HG03571 (cell line): ENCODE measurements at regions not wholly inside any gene's neighbourhood (a gene's known extent, or its start where the extent isn't known, plus 50 kb on each side); places are given as distances from the start of the nearest gene placed in this dataset.

Experiments used
- ATAC-seq: cut with Tn5 transposase; IDR thresholded peaks from one replicate; pipeline ENCODE4 v1.9.1; 2021; ENCODE audit not compliant: unreplicated experiment

DNA sequence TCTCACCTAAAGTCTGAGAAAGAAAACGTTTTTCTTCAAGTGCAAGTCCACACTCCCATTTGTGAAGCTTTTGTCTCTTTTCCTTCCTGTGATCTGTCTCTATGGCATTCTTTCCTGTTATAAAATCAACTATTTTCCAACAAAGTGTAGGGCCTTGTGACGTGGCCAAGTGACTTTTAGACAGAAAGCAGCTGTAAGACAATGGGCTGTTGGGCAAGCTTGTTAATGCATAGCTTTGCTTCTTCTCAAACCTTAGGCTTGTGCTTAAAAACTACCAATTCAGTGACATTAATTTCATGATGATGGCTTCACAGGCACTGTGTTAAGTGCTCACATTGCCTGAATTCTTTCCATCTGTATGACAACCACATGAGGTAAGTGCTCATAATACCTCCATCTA is 83.5 kb downstream of the VCY1B start:
- ATAC-seq, result no peak

DNA sequence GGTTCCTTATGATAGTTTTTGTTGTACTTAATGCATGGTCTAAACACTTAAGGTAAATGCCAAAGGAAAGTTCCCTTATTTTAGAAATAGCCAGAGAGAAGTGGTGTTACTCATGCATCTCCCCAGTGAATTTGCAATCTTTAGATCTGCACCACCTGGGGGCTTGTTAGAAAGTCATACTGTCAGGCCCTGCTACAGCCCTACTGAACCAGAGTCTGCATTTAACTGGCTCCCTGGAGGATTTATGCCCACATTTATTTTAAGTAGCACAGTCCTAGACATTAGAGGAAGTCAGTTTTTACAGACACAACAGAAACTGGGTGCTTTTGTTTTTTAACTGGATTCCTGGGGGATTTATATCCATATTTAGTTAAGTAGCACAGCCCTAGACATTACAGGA is 89.6 kb downstream of the VCY1B start:
- ATAC-seq, result no peak

DNA sequence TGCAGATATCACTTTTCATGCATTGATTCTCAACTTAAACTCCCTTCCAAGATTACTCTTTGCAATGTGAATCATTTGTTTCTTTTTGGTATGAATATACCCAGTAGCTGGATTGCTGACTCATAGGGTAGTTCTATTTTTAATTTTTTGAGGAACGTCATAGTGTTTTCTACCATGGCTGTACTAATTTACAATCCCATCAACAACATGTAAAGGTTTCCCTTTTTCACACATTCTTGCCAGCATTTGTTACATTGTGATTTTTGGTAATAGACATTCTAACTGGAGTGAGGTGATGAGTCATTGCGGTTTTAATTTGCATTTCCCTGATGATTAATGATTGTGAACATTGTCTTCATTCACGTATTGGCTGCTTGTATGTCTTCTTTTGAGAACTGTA is 126.7 kb downstream of the VCY1B start:
- no peak for ATAC-seq

DNA sequence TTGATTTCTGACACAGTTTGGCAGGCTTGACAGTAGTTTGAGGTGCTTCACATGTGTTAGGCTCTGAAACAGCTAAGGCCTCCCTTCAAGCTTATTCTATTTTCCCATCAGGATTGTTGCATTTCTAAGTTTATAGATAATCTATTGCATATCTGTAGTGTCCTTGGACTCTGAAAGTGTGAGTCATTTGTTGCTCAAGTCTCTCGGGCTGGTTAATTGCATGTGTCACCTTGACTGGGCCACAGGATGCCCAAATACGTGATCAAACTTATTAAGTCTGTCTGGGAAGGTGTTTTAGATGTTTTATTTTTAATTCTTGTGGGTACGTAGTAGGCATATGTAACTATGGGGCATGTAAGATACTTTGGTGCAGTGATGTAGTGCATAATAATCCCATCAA is 166.0 kb downstream of the VCY1B start:
- no peak for ATAC-seq

DNA sequence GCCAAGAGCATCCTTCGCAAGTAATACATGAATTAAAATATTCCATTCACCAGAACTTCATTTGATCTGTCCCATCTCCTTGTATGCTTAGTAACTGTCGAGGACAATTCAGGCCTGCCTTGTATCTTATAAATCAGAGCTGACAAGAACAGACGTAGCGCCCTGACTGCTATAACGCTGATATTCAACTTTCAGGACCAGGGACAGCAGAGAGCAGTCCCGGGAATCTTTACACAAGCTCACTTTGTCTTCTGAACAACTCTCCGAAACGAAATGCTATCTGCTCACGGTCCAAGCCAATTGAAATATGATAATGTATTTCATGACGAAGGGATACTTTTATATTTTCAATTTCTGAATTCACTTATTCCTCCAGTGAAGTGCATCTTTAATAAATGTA is 175.7 kb downstream of the VCY1B start:
- no peak for ATAC-seq

DNA sequence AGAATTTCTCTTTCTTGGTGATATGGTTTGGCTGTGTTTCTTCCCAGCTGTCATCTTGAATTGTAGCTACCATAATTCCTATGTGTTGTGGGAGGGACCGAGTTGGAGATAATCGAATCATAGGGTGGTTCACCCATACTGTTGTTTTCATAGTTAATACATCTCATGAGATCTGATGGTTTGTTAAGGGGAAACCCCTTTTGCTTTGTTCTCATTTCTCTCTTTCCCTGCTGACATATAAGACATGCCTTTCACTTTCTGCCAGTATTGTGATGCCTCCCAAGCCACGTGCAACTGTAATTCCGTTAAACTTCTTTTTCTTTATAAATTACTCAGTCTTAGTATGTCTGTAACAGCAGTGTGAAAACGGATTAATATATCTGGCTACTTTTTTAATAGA is 179.0 kb downstream of the VCY1B start:
- no peak for ATAC-seq

DNA sequence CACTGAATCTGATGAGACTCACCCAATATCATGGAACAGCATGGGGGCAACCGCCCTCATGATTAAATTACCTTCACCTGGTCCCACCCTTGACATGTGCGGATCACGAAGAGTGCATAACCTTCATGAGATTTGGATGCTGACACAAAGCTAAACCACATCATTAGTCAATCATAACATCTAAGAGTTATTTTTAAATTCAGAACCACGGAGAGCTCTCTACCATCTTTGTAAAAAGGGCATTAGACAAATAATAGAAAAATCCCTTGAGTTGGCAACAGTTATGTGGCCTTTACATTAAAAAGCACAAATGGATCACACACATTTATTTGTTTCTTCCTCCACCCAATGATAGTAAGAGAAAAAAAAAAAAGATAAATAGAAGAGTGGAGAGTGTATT is 182.2 kb downstream of the VCY1B start:
- ATAC-seq, result no peak

DNA sequence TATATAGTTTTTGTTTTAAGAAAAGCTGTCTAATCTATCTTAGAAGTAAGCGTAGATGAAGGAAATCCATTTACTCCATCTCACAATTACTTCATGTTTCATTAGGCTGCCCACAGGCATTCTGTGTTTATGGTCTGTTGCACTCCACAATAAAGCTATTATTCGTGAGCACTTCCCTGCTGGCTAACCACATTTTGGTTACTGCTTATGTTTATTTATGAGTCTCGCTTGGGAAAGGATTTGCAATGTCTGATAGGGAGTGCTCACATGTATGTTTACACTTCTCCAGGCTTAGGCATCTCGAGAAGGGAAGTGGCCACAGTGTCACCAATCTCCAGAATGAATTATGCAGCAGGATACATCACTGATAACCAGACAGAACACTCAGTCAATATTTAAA is 190.9 kb downstream of the VCY1B start:
- no peak for ATAC-seq

DNA sequence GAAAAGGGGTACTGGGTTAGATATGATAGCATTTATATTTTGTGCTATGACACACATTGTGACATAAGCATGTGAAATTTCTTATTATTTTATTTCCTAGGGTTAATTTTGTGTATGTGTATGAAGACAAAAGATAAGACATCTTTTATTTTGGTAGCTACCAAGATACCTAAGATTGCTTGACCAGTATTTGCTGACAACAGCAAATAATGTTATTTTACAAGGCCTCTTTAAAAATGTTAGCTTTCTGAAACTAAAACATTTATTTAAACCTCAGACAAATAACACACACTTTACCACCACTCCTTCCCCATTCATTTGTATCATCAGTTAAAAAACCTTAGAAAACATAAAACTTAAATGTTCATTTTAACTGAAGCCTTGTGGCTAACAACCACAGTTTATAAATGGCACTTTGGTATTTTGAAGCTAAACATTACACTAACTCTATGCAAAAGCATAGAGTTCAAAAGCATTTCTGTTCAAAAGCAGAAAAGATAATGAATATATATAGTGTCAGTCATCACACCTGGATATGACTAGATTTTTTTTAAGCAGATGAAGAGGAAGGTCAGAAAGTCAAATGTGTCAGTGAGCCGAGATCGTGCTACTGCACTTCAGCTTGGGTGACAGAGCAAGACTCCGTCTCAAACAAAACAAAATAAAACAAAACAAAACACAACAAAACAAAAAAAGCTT is 193.0 kb downstream of the VCY1B start:
- ATAC-seq, result peak; percentile 52

DNA sequence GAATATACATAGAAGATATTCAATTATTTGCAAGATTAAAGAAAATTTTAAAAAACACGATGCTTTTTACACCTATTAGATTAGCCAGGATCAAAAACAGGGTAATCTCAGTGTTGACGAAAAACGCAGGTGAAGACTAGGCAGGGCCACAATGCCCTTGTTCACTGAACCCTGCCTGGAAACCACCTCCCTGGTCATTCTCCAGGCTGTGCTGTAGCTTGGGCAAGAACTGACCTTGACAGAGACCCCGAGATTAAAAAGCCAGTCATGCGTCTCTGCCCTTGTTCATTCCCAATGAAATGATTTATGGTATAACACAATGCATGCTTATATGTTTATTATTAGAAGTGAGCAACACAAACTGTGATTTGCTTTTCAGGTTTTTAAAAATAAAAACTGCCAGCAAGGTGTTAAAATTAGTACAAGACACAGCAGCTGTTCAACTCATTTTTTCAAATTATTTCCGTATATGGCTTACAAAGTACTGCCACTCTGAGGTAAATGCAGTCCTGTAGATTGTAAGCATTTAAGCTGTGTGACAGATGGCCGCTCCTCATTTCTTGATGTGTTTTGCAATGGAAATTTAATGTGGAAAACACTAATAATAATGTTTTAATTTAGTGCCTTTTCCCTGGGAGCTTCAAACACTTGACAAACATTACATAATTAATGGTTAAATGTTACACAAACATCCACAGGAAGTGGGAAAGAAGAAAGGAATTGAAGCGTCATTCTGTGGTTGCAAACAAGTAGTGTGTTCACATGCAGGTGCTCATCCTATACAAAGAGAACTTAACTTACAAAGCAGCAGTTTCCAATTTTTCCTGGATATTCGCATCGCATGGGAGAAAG is 200.2 kb downstream of the VCY1B start:
- ATAC-seq, result peak; percentile 74

DNA sequence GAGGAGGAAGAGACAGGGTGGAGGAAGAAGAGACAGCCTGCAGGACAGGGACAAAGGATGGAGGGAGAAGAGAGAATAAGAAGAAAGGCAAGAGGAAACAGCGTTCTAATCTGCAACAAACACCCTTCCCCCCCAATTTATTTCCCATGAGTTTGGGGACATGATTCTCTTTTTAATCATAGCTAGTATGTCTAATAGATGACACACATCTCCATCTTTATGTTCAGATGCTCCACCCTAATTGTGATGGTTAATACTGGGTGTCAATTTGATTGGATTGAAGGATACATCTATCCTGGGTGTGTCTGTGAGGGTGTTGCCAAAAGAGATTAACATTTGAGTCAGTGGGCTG is 200.8 kb downstream of the VCY1B start:
- ATAC-seq, result no peak

DNA sequence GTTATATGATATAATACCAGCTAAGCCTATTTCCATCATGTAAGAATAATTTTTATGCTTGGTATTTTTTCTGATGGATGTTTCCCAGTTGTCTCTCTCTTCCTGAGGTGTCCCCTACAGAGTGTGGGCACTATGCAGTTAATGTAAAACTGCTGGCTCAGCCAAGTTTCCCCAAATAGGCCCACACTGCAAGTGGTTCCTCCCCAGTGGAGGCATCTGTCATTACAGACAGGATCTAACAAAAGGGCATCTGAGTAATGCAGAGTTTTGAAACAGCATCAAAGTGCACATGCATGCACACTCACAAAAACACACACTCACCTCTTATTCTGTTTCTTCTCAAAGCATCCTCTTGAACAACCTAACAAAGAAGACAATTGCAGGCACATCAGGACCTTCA is 221.0 kb downstream of the VCY1B start:
- ATAC-seq, result no peak

DNA sequence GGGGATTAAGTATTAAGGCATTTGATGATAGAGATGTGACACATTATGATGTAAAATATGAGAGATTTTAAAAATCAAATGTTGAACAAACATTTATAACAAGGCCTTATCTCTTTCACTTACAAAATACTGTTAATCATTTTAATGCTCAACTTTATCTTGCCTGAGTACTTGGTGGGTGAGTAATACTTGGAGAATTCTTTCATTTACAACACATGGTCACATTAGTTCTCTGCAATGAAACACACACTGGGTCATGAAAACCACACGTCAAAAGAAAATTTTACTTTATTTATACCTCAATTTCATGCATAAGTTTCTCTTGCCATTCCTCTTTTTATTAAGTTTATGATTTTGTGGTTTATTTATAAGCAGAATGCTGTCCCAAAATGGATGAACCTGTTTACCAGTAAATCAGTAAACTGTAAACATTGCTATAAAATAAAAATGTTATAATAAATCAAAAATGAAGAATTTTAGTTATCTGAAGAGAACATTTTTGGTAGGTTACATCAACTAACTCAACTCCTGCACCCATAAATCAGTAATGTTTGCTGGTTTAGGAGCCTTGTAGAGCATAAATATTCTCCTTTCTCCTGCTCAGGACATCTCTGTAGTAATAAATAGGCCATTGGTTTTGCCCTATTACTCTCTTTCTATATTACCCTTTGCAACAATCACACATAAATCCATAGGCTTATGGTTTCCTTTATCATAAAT is 233.5 kb upstream of the NLGN4Y start:
- no peak for ATAC-seq

DNA sequence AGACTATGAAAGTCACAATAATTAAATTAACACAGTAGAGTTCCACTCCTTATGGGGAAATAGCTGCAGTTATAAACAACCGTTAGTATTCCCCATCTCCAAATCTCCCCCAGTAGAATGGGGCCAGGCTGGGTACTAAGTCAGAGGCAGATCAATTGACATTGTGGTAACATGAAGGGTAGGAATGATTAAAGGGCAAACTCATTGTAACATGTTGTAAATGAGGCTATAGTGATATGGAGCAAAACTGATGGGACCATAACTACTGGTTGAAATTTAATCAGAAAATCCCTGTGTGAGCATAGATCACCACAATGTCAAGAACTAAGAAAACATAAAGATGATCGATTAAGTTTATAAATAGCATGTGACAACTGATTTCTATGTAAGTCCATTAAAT is 231.9 kb upstream of the NLGN4Y start:
- ATAC-seq, result no peak

DNA sequence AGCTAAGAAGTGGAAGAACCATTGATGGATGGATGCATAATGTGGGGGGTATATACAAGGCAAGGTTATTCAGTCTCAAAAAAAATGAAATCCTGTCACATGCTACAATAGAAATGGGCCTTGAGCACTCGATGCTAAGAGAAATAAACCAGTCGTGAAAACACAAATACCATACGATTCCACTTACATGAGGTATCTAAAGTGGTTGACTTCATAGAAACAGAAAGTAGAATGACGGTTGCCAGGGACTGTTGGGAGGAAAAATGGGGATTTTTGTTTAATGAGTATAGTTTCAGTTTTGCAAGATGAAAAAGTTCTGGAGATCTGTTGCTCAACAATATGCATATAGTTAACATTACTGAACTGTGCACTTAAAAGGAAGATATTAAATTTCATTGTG is 223.6 kb upstream of the NLGN4Y start:
- no peak for ATAC-seq

DNA sequence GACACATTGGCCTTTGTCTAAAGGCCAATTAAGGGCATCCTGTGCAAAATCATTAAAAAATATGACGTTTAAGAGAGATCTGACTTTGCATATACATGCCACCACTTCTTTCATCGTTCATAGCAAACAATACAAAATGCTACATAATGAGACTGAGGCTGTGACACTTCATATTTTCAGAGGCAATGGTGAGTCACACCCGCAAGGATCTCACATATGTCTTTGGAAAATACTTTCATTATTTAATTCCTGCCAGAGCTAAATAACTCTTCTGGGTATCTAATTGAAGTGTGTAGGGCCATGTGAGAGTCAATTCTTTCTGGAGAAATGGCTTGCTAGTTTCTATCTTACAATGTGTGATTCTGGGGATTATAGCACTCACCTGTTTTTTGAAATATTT is 222.8 kb upstream of the NLGN4Y start:
- no peak for ATAC-seq

DNA sequence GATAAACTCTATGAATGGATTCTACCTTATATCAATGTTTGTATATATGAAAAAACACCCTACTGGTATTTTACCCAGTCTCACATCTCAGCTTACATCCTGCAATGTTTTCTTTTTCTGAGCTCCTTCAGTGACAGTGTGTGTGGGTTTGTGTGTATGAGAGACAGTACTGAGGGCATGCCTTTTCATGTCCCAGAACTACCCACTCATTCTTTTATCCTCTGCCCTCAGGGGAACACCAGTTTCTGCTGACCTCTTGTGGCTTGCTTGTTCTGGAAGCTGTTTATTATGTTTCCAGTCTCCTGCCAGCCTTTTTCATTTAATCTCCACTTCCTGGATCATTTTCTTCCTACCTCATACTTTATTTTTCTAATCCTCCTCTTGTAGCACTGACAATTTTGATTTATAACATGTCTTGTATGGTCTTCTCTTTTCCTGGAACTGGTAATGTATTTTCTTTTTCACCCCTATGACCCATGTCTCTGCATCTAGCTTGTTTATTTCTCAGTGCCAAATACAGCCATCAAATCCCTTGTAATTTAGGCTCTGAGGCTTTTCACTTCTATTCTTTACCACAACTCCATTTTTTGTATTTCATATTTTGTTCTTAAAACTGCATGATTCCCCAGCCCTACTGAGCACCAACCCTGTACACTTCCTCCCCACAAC is 195.5 kb upstream of the NLGN4Y start:
- peak; percentile 69 for ATAC-seq

DNA sequence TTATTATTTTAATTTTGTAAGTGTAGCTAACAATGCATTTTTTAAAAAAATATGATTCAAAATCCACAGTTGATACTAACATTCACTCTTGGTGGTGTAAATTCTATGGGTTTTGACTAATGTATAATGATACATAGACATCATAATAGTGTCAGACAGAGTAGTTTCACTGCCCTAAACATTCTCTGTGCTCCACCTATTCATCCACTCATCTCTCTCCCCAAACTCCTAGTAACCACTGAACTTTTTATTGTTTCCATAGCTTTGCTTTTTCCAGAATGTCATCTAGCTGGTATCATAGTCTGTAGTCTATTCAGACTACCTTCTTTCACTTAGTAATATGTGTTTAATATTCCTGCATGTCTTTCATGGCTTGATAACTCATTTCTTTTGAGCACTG is 194.0 kb upstream of the NLGN4Y start:
- no peak for ATAC-seq

DNA sequence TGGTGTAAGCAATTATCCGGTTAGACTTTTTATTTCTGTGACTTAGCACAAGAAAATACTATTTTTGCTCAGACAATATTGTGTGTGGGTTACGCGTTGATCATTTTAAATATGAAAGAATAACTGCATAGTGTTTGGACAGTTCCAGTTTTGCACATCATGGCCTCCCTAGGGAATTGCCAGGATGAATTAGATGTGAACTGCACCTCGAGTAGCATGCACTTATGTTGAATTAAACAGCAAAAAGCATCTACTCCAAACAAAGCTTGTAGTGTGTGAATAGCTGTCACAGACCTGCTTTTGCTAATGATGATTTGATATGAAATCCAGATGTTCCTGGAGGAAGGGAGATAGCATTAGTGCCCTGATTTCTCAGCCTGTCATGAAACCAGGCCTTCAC is 184.8 kb upstream of the NLGN4Y start:
- ATAC-seq, result no peak

DNA sequence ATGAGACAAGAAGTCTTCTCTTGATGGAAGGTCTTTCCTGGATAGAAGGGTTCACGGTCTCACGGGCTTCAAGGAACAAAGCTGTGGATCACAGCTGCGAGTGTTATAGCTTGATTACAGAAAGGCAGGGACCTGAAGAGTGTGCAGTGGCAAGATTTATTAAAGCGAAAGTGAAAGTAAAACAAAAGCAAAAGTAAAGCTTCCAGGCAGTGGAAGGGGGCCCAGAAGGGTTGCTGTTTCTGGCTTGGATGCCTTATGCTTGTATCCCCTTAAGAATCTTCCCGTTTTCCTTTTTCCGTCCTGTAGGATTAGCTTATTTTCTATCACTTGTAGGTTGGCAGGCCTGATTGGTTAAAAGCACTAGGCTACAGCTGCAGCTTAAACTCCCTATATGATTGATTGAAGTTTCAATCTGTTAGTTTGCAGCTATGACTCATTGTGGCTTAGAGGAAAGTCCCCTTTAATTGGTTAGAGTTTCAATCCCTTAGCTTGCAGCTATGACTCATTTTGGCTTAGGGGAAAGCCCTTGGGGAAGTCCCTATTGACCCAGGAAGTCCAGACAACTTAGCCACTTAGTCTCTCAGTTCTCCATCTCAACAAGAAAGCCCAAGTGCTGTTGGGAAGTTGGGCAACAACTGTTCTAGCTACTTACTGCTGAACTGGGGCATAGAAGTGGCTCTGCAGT is 183.7 kb upstream of the NLGN4Y start:
- peak; percentile 66 for ATAC-seq
